ENCODE measurements at regions not wholly inside any gene's neighbourhood (a gene's known extent, or its start where the extent isn't known, plus 50 kb on each side); places are given as distances from the start of the nearest gene placed in this dataset.

DNA sequence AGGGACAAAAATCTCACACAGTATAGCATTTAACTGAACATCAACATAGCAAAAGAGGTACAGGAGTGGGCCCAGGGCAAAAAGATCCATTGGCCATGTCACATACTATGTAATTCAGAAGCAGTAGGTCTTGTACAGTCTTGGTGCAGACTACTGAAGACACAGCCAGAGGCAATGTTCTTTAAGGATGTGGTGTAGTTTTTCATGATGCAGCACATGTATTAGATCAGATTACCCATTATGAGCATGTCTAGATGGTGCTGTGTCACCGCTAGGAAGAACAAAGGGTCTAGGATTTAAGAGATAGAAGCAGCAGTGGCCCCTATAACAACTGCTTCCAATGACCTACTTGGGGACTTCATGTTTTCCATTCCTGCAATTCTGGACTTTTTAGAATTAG, 610.4 kb upstream of the MEF2C start:
- Histone ChIP-seq H3K27me3 (ENCODE audit: control insufficient read depth, insufficient read depth, low read length) (no peaks in the 10 kb centered on the region), H3K4me3 (ENCODE audit: low read length in 3 of 3) (no peak overlapping the region), H3K27ac (ENCODE audit: low read depth in 2 of 2, low read length in 2 of 2) (no peak overlapping the region), H3K4me1 (ENCODE audit: control insufficient read depth in 2 of 3, insufficient read depth in 2 of 3, low read depth in 1 of 3, low read length in 3 of 3) (no peaks in the 10 kb centered on the region), H3K9me3 (ENCODE audit: control insufficient read depth in 2 of 3, insufficient read depth in 1 of 3, low read length in 3 of 3) (no peaks in the 10 kb centered on the region), H3K36me3 (ENCODE audit: control insufficient read depth in 2 of 3, insufficient read depth in 3 of 3, low read length in 3 of 3) (no peaks in the 10 kb centered on the region), H3K9ac (ENCODE audit: low read length in 3 of 3) (no peak overlapping the region)
- FAIRE-seq (no peak), DNase-seq (no peak)
- TF ChIP-seq, protein P1, sequence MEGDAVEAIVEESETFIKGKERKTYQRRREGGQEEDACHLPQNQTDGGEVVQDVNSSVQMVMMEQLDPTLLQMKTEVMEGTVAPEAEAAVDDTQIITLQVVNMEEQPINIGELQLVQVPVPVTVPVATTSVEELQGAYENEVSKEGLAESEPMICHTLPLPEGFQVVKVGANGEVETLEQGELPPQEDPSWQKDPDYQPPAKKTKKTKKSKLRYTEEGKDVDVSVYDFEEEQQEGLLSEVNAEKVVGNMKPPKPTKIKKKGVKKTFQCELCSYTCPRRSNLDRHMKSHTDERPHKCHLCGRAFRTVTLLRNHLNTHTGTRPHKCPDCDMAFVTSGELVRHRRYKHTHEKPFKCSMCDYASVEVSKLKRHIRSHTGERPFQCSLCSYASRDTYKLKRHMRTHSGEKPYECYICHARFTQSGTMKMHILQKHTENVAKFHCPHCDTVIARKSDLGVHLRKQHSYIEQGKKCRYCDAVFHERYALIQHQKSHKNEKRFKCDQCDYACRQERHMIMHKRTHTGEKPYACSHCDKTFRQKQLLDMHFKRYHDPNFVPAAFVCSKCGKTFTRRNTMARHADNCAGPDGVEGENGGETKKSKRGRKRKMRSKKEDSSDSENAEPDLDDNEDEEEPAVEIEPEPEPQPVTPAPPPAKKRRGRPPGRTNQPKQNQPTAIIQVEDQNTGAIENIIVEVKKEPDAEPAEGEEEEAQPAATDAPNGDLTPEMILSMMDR (IDR thresholded peaks at IDR 0.05; ENCODE audit: borderline replicate concordance, extremely low read depth, insufficient read depth) = no peak
- intact Hi-C loops (cut with DNase I) = no loop called here

DNA sequence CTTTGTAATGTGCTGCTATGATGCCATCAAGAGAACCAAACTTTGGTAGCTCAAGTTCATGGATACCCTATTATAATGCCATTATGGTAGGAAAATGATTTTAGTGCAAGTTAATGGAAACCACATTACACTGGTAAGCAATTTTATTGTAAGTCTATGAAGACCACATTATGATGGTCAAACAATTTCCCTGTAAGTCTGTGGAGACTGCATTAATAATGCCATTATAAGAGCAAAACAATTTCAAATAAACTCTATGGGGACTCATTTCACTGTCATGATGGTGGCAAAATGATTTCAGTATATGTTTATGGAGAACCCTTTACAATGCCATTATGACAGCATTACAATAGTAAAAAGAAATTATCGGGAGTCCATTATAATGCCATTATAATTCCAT, 602.0 kb upstream of the MEF2C start:
- Histone ChIP-seq H3K36me3 (ENCODE audit: control insufficient read depth in 2 of 3, insufficient read depth in 3 of 3, low read length in 3 of 3) (no peaks in the 10 kb centered on the region), H3K27ac (ENCODE audit: low read depth in 2 of 2, low read length in 2 of 2) (no peak overlapping the region), H3K4me1 (ENCODE audit: control insufficient read depth in 2 of 3, insufficient read depth in 2 of 3, low read depth in 1 of 3, low read length in 3 of 3) (no peaks in the 10 kb centered on the region), H3K9ac (ENCODE audit: low read length in 3 of 3) (no peak overlapping the region), H3K9me3 (ENCODE audit: control insufficient read depth in 2 of 3, insufficient read depth in 1 of 3, low read length in 3 of 3) (no peaks in the 10 kb centered on the region), H3K27me3 (ENCODE audit: control insufficient read depth, insufficient read depth, low read length) (no peaks in the 10 kb centered on the region), H3K4me3 (ENCODE audit: low read length in 3 of 3) (no peak overlapping the region)
- intact Hi-C loops (cut with DNase I) = no loop called here
- TF ChIP-seq, protein P1 (IDR thresholded peaks at IDR 0.05; ENCODE audit: borderline replicate concordance, extremely low read depth, insufficient read depth) = no peak
- FAIRE-seq (no peak), DNase-seq (no peak)

DNA sequence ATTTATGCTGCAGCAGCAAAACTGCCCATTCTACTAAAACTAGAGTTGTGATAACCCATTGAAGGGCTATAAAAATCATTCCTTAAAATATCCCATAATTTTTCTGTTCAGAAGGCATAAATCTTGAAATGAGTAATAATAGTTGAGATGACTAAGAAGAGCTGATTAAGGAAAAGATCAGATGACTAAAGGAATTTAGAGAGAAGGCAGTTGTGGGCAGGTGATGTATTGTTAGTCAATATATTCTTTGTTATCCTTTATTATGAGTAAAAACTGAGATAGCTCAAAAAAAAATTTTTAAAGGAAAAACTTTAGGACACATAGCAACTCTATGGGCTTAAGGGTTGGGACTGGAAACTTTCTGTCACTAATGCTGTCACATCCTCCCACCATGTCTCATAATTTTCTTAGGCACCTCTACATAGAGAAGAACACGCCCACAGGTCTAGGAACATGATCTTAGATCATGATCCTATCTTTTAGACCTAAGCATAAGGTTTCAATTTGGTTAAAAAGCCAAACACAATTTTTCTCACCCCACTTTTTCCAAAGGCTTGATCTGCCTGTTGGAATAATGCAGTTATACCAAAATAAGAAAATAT, 597.5 kb upstream of the MEF2C start:
- Histone ChIP-seq H3K9ac (ENCODE audit: low read length in 3 of 3) (no peak overlapping the region), H3K27ac (ENCODE audit: low read depth in 2 of 2, low read length in 2 of 2) (no peak overlapping the region), H3K27me3 (ENCODE audit: control insufficient read depth, insufficient read depth, low read length) (no peaks in the 10 kb centered on the region), H3K4me1 (ENCODE audit: control insufficient read depth in 2 of 3, insufficient read depth in 2 of 3, low read depth in 1 of 3, low read length in 3 of 3) (no peaks in the 10 kb centered on the region), H3K4me3 (ENCODE audit: low read length in 3 of 3) (no peak overlapping the region), H3K36me3 (ENCODE audit: control insufficient read depth in 2 of 3, insufficient read depth in 3 of 3, low read length in 3 of 3) (no peaks in the 10 kb centered on the region), H3K9me3 (ENCODE audit: control insufficient read depth in 2 of 3, insufficient read depth in 1 of 3, low read length in 3 of 3) (no peaks in the 10 kb centered on the region)
- DNase-seq (no peak), FAIRE-seq (no peak)
- TF ChIP-seq, protein P1 (IDR thresholded peaks at IDR 0.05; ENCODE audit: borderline replicate concordance, extremely low read depth, insufficient read depth) = no peak
- intact Hi-C loops (cut with DNase I) = no loop called here

DNA sequence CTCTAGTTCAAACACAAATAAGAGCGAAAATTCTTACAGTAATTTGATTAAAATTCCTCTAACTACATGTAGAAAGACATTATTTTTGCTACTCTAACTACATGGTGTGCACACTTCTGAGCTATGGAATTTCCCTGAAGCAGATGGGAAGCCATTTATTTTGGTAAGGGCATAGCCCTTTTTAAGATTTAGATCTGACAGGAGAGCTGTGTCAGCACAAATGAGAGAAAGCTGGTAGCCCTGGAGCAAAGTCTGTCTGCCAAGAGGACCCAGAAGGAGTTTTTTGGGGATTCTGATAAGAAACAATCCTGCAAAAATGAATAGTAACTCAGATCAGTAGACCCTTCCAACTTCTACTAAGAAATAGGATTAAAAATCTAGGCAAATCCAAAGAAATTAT, 595.9 kb upstream of the MEF2C start:
- Histone ChIP-seq H3K36me3 (ENCODE audit: control insufficient read depth in 2 of 3, insufficient read depth in 3 of 3, low read length in 3 of 3) (no peaks in the 10 kb centered on the region), H3K4me1 (ENCODE audit: control insufficient read depth in 2 of 3, insufficient read depth in 2 of 3, low read depth in 1 of 3, low read length in 3 of 3) (no peaks in the 10 kb centered on the region), H3K27me3 (ENCODE audit: control insufficient read depth, insufficient read depth, low read length) (no peaks in the 10 kb centered on the region), H3K9ac (ENCODE audit: low read length in 3 of 3) (no peak overlapping the region), H3K27ac (ENCODE audit: low read depth in 2 of 2, low read length in 2 of 2) (no peak overlapping the region), H3K9me3 (ENCODE audit: control insufficient read depth in 2 of 3, insufficient read depth in 1 of 3, low read length in 3 of 3) (no peaks in the 10 kb centered on the region), H3K4me3 (ENCODE audit: low read length in 3 of 3) (no peak overlapping the region)
- TF ChIP-seq, protein P1 (IDR thresholded peaks at IDR 0.05; ENCODE audit: borderline replicate concordance, extremely low read depth, insufficient read depth) = no peak
- DNase-seq = peak in 2 of 5 donors; percentile 4 to 5
- intact Hi-C loops (cut with DNase I) = no loop called here
- no peak for FAIRE-seq
